Lower leg skin (tissue), 3 donors: ENCODE measurements at regions not wholly inside any gene's neighbourhood (a gene's known extent, or its start where the extent isn't known, plus 50 kb on each side); places are given as distances from the start of the nearest gene placed in this dataset.

Source experiments
- CTCF ChIP-seq, 3 donors: fragments of 450-650 bp; IDR thresholded peaks; one replicate each; pipeline ENCODE4 v1.5.1; 2016; ENCODE audit warnings: antibody characterized with exemption in 3 of 3, mild to moderate bottlenecking in 3 of 3, moderate library complexity in 2 of 3
- POLR2A ChIP-seq, 2 donors: fragments of 450-650 bp; IDR thresholded peaks; one replicate each; pipeline ENCODE4 v1.6.1; 2016 to 2017; ENCODE audit warnings: antibody characterized with exemption in 2 of 2, mild to moderate bottlenecking in 1 of 2, moderate library complexity in 1 of 2

- TF ChIP-seq CTCF (IDR thresholded peaks at IDR 0.05) (no peak), POLR2A (IDR thresholded peaks at IDR 0.05) (no peak)
Measured at GRCh38 chr5:67290655-67291054, 94.1 kb upstream of the CD180 start.
